Left colon (tissue), 2 donors: ENCODE measurements at regions not wholly inside any gene's neighbourhood (a gene's known extent, or its start where the extent isn't known, plus 50 kb on each side); places are given as distances from the start of the nearest gene placed in this dataset.
"Not testable (repeated sequence)": the region's sequence is repeated elsewhere in the genome, so short reads cannot be mapped to it uniquely, and the experiment has no call there.

Source experiments
- ATAC-seq: fragments of 200-7000 bp; cut with Tn5 transposase; one replicate; pipeline ENCODE4 v1.9.1; 2020; ENCODE audit warnings: mild to moderate bottlenecking, moderate library complexity
- DNase-seq, 2 donors: peaks; one replicate each; pipeline ENCODE4 v3.0.0-alpha.2; 2020
- intact Hi-C, 2 donors: fragments of 100-400 bp; cut with DNase I in 1 of 2; cut with micrococcal nuclease in 1 of 2; formaldehyde crosslinking; loops; one replicate each; pipeline versions ENCODE4 v1.11.2 to v1.14.0; 2022; cut with DNase I, micrococcal nuclease
- donor health status: DM: no; HTN: no; CAD: no.
- donor health status: DM: yes; HTN: yes; CAD: no.

DNA sequence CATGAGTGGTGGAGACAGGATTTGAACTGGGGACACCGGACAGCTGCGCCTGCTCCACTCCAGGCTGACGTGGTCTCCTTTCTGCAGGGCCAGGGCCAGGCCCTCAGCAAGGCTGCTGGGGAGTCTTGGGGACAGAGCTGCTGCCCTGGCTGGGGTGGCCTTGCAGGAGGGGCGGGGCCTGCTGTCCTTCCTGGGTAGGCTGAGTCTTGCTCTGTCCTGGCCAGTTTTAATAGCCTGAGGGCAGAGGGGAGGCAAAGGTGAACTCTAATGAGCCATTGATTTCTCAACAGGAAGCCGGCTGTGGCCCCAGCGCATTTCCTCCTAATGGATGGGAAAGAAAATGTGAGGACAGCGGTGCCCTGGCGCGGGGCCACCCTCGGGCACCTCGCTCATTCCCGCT lies 428.4 kb upstream of the SULF2 start:
- DNase-seq, intact Hi-C loops, ATAC-seq: not testable (repeated sequence)

DNA sequence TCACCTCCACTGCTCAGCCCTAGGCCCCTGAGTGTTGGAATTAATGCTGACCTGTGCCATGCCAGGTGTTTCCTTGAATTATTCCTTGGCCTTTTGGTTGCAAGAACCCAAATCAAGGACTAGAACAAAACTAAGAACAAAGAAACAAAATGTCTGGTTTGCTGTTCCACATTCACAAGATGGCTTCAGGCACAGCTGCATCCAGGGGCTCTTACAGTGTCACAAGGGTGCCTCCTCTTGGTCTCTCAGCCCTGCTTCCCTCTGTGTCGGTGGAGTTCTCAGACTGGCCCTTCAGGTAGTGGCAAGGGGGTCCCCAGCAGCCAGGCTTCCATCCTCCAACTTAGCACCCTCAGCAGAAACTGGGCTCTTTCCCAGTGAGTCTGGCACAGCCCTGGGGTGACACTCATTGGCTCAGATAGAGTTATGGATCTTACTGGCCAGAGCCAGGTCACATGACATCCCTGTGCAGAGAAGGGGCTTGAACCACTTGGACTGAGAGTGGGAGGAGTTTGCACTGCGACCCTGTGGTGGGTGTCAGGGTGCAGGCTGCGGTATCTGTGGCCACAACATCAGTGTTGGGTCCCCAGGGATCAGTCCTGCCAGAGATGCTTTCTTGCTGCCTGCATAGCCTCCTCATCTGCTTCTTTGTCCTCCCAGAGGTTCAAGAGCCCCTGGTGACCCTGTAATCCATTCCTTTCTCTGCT lies 427.7 kb upstream of the SULF2 start:
- ATAC-seq = no peak
- intact Hi-C loops = no loop called here

DNA sequence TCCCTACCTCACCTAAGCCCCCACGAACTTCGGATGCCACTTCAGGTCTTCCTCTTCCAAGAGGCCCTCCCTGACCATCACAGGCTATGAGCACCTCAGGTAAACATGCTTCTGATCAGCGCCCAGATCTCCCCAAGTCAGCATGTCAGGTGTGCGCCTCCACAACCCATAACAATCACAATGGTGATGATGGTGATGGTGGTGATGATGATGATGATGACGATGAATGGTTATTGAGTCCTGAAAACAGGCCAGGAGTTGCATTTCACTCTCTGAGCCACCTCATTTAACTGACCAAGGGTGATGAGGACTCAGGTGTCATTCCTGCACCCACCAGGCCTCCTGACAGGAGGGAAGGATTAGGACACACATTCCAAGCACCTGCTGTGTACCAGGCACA lies 426.6 kb upstream of the SULF2 start:
- no peak for DNase-seq
- intact Hi-C loops = no loop called here

More for the DNA sequence above, 427.7 kb upstream of the SULF2 start:
- no peak for DNase-seq

DNA sequence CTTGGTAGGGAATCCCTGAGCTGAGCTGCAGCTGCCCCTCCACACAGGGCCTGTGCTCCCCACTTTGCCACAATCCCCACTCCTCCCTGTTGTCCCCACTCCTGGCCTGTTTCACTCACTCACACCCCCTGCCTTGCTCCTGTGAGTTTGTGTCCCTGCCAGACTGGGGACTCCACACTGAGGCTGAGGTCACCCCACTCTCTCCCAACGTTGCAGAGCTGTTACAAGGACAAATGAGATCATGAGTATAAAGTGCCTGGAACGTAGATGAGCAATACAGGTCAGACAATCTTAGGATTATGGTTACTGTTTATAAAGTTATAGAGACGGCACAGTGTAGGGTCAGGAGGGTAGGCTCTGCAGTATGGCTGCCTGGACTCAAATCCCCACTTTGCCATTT lies 426.0 kb upstream of the SULF2 start:
- DNase-seq = no peak
- intact Hi-C loops = no loop called here
- ATAC-seq = no peak

More for the DNA sequence above, 426.6 kb upstream of the SULF2 start:
- no peak for ATAC-seq

DNA sequence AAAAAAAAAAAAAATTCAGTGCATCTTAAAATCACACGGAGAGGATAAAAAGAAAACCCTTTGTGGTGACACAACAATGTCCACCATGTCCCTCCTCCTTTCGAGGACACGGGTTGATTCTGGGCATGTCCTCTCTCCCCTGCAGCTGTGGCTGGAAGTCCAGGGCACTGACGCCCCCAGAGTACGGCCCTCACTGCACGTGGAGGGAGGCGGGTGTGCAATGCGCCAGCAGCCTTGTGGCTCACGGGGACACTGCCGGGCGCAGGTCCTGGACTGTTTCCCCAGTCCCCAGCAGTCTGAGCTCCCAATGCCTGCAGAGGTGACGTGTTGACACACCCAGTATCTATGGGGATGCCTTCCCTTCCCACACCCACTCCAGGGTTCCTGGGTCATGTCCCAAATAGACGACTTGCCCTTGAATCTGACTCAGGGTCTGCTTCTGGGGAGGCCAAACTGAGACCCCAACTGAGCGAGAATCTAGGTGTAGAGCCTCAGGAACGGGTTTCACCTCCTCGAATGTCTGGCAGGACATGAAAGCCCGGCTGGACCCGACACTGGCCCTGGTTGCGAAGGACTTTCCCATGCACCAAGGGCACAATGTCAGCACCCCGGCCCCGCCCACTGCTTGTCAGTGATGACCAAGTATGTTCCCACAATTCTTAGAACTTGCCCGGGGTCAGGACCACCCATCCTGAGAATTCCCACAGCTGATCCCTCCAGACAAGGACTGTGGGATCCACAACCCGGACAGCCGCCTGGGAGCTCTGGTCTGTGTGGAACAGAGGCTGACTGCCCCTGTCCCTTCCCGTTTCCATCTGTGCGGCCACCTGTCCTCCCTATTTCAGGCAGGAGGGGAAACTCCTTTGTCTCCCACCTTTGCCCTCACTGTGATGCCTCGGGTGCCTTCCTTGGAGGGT lies 425.1 kb upstream of the SULF2 start:
- DNase-seq = no peak
- intact Hi-C loops = no loop called here
- ATAC-seq = peak; percentile 32

DNA sequence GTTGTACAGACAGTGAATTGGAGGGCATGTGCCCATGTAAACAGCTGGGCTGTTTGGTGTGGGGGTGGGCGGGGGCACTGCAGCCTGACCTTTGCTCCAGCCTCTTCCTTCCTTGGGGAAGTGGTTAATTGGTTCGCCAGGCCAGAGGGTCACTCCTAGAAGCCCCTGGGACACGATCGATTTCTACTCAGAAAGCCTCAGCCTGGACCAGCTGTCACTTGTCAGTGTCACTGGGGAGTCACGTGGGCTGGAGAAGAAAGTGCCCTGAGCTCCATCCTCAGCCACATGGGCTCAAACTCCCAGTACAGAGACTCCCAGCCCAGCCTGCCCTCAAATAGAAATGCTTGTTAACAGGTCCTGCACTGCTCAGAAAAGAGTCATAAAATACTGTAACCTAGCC lies 423.8 kb upstream of the SULF2 start:
- intact Hi-C loops = no loop called here
- peak; percentile 43 for ATAC-seq
- DNase-seq = no peak

DNA sequence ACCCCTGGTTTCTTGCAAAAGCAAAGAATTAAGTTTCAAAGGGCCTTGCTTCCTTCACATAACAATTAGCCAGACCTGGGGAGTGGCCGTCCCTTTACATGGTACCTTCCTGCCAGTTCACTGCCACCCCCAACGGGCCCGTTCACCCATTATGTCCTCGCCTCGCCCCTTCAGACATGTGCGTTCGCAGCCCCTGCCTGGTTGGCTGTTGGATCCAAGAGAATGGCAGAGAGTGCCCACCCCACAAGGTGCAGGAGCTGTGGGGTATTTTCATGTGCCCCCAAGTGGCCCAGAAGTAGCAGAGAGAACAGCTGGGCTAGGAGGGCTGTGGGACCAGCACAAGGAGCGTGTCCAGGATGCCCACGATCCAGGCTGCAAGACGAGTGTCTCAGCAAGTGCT lies 422.9 kb upstream of the SULF2 start:
- ATAC-seq (no peak), DNase-seq (no peak)
- intact Hi-C loops = no loop called here

DNA sequence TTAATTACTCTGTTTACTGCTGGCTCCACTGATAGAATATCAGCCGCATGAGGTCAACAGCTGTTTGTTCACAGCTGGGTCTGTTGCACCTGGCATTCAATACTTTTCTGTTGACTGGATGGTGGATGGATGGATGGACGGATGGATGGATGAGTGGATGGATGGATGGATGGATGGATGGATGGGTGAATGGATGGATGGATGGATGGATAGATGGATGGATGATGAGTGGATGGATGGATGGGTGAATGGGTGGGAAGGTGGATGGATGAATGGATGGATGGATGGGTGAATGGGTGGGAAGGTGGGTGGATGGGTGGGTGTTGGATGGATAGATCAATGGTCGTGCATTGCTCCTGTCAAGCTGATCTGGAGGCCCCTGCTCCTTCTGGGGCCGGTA lies 422.2 kb upstream of the SULF2 start:
- intact Hi-C loops = no loop called here
- ATAC-seq (no peak), DNase-seq (no peak)

DNA sequence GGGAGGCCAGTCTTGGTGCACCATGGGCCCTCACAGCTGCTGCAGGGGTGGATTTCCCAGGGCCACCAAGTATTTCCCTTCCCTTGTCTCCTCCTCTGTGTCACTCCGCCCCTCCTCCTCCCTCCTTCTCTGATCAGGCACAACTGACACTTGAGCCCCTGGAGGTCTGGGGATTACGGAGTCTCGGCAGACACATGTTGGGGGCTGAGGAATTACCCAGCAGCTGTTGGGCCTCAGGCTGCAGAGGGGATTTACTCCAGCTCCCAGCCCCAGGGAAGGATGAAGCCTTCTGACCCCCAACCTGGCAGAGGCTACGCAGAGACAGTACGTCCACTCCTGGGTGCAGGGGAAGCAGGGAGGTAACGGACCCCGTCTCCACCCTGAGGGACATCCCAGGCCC lies 420.5 kb upstream of the SULF2 start:
- no peak for ATAC-seq
- no peak for DNase-seq
- intact Hi-C loops = no loop called here

DNA sequence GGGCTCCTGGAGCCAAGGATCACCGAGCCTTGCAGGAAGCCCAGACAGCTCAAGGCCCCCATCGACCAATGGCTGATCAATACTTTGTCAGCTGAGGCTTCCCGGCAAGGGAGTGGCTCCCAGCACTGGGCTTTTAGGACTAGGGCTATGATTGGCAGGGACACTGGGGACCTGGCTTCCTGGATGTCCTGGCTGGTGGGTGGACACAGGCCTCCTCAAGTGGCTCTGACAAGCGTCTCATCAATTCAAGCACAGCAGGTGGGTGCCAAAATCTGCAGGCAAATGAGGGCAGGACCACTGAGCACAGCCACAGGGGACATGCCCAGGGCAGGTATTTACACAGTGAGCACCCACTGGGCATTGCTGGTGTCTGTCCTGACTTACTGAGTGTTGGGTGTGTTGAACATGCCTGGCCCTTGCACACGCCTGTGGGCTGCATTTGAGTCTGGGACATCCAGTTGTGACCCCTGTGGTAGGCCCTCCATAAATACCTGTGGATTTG lies 420.1 kb upstream of the SULF2 start:
- intact Hi-C loops = no loop called here
- DNase-seq = no peak
- no peak for ATAC-seq

DNA sequence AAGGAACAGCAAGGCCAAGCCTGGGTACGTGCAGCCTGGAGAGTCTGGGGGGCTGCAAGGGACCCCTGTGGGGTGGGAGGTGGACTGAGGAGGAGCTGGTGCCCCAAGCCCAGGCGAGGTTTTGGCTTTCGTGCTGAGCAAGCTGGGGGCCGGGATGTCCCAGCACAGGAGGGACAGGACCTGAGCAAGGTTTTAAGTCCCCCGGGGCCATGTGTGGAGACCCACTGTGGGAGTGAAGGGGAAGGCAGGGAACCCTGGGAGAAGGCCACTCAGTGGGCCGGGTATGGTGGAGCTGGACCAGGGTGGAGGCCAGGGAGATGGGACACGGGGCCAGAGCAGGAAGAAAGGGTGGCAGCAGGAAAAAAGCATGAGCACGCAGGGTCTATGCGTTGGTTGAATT lies 419.2 kb upstream of the SULF2 start:
- intact Hi-C loops = no loop called here
- ATAC-seq (no peak), DNase-seq (no peak)

DNA sequence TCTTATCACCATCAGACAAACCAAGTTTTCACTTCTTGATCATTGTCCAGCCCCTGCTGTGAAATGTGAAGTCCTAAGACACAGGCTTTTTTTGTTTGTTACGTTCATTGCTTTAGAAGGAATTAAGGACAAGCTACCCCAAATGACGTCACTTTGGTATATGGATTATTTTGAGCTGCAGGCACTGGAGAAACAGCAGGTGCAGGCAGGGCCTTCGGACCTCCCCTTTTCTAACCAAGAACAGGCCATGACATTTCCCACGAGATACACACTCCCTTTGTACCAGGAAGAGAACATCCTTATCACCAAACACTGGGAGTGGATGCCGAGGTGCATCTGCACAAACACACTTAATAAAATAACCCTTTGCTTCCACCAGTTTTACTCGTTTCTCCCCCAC lies 418.0 kb upstream of the SULF2 start:
- intact Hi-C loops = no loop called here
- DNase-seq (no peak), ATAC-seq (no peak)

DNA sequence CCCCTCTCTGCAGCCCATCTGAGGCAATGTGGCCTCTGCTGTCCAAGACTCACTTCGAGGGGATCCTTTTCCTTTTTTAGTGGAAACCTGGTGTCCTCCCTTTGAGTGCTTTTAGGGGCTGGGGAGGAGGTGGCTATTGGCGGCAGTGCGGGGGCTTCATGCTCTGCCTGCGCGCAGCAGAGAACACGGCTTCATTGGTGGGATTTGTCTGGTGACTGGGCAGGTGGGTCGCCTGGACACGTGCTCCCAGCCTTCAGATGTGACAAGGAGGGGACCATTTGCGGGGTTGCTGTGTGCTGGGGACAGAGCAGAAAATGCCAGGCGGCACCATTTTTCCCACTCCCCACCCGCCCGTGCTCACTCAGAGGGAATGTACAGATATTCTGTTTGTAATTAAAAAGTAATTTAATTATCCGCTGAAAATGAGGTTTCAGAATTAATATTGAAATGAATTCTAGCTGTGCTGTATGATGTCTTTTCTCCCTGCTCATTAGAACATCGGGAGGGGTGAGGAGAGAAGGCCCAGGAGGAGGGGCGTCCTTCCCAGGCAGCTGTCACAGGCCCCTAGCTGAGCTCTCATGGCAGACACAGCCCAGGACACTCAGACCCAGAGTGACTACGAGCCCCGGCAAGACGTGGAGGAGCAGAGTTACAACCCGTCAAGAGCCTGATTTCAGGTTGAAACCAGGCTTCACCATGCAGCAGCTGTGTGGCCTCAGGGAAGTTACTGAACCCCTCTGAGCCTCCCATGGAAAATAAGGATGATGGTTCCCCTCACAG lies 417.2 kb upstream of the SULF2 start:
- intact Hi-C loops = no loop called here
- ATAC-seq (no peak), DNase-seq (no peak)

DNA sequence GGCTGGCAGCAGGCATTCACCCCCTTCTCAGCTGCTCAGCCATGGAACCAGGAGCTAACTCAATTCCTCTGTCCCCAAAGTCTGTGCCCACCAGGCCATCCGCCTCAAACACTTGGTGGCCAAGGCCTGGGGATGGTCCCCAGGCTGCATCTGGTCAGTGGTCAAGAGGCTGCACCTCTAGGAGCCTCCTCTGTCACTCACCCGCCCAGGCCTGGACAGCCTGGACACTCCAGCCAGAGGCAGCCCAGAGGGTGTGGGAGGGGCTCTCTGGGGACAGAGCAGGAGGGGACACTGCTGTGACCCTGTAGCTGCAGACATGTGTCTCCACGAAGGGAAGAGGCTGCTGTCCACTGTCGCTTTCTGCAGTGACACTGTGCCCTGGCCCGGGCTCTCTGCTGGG lies 416.6 kb upstream of the SULF2 start:
- intact Hi-C loops = no loop called here
- no peak for DNase-seq
- ATAC-seq = no peak

DNA sequence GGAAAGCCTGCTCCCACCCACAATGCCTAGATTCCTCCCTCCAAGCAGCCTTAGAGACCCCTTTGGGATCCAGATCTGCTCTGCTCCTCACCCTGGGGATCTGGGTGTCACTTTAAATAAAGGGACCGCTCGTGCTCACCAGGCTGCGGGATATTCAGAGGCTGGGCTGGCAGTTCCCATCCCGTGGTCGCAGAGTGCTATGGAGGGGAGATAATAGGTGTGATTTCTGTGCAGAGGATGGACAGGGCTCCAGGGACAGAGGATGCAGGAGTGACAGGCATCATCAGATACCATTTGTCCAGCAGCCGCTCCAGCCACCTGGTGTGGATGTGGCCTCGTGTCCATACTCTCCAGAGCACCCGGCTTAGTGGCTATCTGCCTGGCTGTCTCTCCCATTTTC lies 415.9 kb upstream of the SULF2 start:
- ATAC-seq (no peak), DNase-seq (no peak)
- intact Hi-C loops = no loop called here

DNA sequence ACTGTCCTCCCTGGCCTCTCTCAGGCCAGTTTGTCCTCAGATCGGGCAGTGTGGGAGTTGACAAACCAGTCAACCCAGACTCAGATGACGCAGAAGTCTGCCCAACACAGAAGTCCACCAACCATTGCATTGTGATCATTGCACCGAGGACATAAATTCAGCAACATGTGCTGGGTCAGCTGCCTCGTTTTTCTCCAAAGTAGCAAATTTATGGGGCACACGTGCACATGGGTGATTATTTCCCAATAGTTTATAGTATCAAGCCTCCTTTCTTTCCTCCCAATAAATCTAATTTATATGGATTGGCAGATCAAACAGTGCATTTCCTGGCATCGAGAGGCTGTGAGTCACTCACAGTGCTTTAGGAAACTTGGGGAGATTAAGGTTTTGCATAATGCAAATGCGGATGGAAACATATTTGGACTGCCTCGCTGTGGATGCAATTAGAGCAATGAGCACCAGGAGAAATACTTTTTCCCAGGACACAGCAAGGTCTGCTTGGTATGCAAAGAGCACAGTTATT lies 413.7 kb upstream of the SULF2 start:
- ATAC-seq (no peak), DNase-seq (no peak)
- intact Hi-C loops = no loop called here

DNA sequence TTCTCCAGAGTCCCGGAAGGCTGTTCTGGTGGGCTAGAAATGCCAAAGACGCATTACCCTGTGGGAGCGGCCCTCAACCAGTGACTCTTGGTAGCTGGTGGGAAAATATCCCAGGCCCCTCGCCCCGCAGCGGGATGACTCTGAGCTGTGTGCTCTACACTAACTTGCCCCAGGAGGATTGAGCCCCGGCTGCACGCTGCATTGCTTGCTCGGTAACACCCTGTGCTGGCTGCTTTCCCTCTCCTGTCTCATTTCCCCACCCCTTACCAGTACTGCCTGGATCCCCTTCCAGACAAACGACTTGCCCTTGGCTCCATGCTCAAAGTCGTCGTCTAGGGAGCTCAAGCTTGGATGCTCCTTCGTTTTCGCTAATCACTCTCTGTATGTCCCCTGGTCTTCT lies 411.8 kb upstream of the SULF2 start:
- DNase-seq (no peak), ATAC-seq (no peak)
- intact Hi-C loops = no loop called here

DNA sequence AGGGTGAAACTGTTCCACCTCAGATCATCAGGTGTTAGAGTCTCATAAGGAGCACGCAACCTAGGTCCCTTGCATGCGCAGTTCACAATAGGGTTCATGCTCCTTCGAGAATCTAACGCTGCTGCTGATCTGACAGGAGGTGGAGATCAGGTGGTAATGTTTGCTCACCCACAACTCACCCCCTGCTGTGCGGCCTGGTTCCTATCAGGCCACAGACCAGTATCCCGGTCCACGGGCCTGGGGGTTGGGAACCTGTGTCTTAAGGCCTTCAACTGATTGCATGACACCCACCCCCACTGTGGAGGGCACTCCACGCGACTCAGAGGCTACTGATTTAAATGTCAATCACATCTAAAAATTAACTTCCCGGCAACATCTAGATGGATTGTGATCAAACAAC lies 411.2 kb upstream of the SULF2 start:
- ATAC-seq (no peak), DNase-seq (no peak)
- intact Hi-C loops = no loop called here

DNA sequence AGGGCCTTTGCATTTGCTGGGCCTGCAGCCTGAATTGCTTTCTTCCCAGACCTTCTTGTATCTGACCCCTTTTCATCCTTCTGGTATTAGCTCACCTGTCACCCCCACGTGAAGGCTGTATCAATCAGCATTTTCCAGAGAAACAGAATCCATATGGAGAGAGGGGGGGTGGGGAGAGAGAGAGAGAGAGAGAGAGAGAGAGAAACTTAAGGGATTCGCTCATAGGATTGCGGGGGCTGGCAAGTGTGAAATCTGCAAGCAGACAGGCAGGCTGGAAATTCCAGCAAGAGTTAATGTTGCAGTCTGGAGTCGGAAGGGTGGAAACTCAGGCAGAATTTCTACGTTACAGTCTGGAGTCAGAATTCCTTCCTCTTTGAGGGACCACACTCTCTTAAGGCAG lies 410.7 kb upstream of the SULF2 start:
- intact Hi-C loops = no loop called here
- DNase-seq (no peak), ATAC-seq (no peak)
